Neural cell (in vitro differentiated cells): ENCODE measurements at regions not wholly inside any gene's neighbourhood (a gene's known extent, or its start where the extent isn't known, plus 50 kb on each side); places are given as distances from the start of the nearest gene placed in this dataset.

Experiments
- H2AFZ ChIP-seq: fragments of 200-600, 300-800 bp; sonication (generic), shearing (Covaris generic); 2 replicates; pipeline ENCODE4 v1.6.0; 2014; ENCODE audit warnings: low read depth, mild to moderate bottlenecking, antibody characterized with exemption, low read length, moderate library complexity
- H3F3A ChIP-seq: fragments of 200-600 bp; shearing (Covaris generic); 2 replicates; pipeline ENCODE4 v1.6.1; 2016; ENCODE audit warnings: mild to moderate bottlenecking, moderate library complexity, mixed read lengths, antibody characterized with exemption, low read length; ENCODE audit not compliant: insufficient read depth, poor library complexity, severe bottlenecking
- H3K27ac ChIP-seq: fragments of 200-600, 300-800 bp; sonication (generic), shearing (Covaris generic); 2 replicates; pipeline ENCODE4 v1.5.1; 2014; ENCODE audit warnings: mild to moderate bottlenecking, low read length, moderate library complexity
- H3K27me3 ChIP-seq: fragments of 300-800, 200-600 bp; sonication (generic), shearing (Covaris generic); 2 replicates; pipeline ENCODE4 v1.6.0; 2014; ENCODE audit warnings: mild to moderate bottlenecking, low read depth, low read length, moderate library complexity; ENCODE audit not compliant: insufficient read depth
- H3K36me3 ChIP-seq: fragments of 300-800, 200-600 bp; sonication (generic), shearing (Covaris generic); 2 replicates; pipeline ENCODE4 v1.5.1; 2014; ENCODE audit warnings: mild to moderate bottlenecking, antibody characterized with exemption, low read length, moderate library complexity; ENCODE audit not compliant: insufficient read depth
- H3K4me2 ChIP-seq: fragments of 300-800, 200-600 bp; sonication (generic), shearing (Covaris generic); 2 replicates; pipeline ENCODE4 v1.6.0; 2014; ENCODE audit warnings: mild to moderate bottlenecking, low read length
- H3K4me3 ChIP-seq: fragments of 300-800, 200-600 bp; sonication (generic), shearing (Covaris generic); 2 replicates; pipeline ENCODE4 v1.5.1; 2014; ENCODE audit warnings: mild to moderate bottlenecking, low read length, moderate library complexity
- H3K79me2 ChIP-seq: fragments of 200-600 bp; shearing (Covaris generic); replicated peaks from 2 replicates; pipeline ENCODE4 v1.6.0; 2014; ENCODE audit warnings: mild to moderate bottlenecking, low read length, moderate library complexity; ENCODE audit not compliant: insufficient read depth
- H3K9ac ChIP-seq: fragments of 300-800, 200-600 bp; sonication (generic), shearing (Covaris generic); 2 replicates; pipeline ENCODE4 v1.6.1; 2016; ENCODE audit warnings: mild to moderate bottlenecking, low read length, mixed read lengths
- H3K9me2 ChIP-seq: fragments of 200-600 bp; shearing (Covaris generic); 2 replicates; pipeline ENCODE4 v1.6.1; 2016; ENCODE audit warnings: mild to moderate bottlenecking, low read length, mixed read lengths; ENCODE audit not compliant: insufficient read depth
- H3K9me3 ChIP-seq: fragments of 200-600, 300-800 bp; sonication (generic), shearing (Covaris generic); 2 replicates; pipeline ENCODE4 v1.6.1; 2016; ENCODE audit warnings: mild to moderate bottlenecking, mixed run types, low read length, moderate library complexity, mixed read lengths
- H4K20me1 ChIP-seq: fragments of 200-600 bp; shearing (Covaris generic); 2 replicates; pipeline ENCODE4 v1.6.1; 2016; ENCODE audit warnings: mild to moderate bottlenecking, mixed run types; ENCODE audit not compliant: insufficient read depth
- EP300 ChIP-seq: fragments of 450-650 bp; conservative IDR thresholded peaks from 2 replicates; pipeline ENCODE4 v1.6.1; 2014; ENCODE audit warnings: antibody characterized with exemption, mild to moderate bottlenecking, moderate library complexity; ENCODE audit not compliant: poor library complexity, severe bottlenecking
- EZH2 ChIP-seq: fragments of 200-600, 300-800 bp; shearing (Covaris generic), sonication (generic); IDR thresholded peaks from 2 replicates; pipeline ENCODE4 v1.6.1; 2014; ENCODE audit warnings: antibody characterized with exemption, low read length, borderline replicate concordance, mild to moderate bottlenecking; ENCODE audit not compliant: insufficient read depth, poor library complexity, severe bottlenecking
- MXI1 ChIP-seq: fragments of 450-650 bp; conservative IDR thresholded peaks from 2 replicates; pipeline ENCODE4 v1.6.1; 2014; ENCODE audit warnings: antibody characterized with exemption, mild to moderate bottlenecking; ENCODE audit not compliant: poor library complexity, severe bottlenecking
- POLR2AphosphoS5 ChIP-seq: IDR thresholded peaks from 2 replicates; pipeline ENCODE4 v1.6.1; 2012
- RAD21 ChIP-seq: fragments of 450-650 bp; conservative IDR thresholded peaks from 2 replicates; pipeline ENCODE4 v1.6.1; 2014; ENCODE audit warnings: antibody characterized with exemption, mild to moderate bottlenecking, moderate library complexity
- SMC3 ChIP-seq: fragments of 450-650 bp; conservative IDR thresholded peaks from 2 replicates; pipeline ENCODE4 v1.6.1; 2014; ENCODE audit warnings: antibody characterized with exemption, mild to moderate bottlenecking, moderate library complexity; ENCODE audit not compliant: poor library complexity
- TAF1 ChIP-seq: IDR thresholded peaks from 2 replicates; pipeline ENCODE4 v1.6.1; 2012; ENCODE audit warnings: low read depth
- TF ChIP-seq, protein P1 (sequence below): fragments of 450-650 bp; IDR thresholded peaks from 2 replicates; pipeline ENCODE4 v1.5.1; 2014; ENCODE audit warnings: antibody characterized with exemption, mild to moderate bottlenecking, moderate library complexity; ENCODE audit not compliant: poor library complexity, severe bottlenecking
- TF ChIP-seq, protein P2 (sequence below): IDR thresholded peaks from 2 replicates; pipeline ENCODE4 v1.6.1; 2012; ENCODE audit warnings: borderline replicate concordance

DNA sequence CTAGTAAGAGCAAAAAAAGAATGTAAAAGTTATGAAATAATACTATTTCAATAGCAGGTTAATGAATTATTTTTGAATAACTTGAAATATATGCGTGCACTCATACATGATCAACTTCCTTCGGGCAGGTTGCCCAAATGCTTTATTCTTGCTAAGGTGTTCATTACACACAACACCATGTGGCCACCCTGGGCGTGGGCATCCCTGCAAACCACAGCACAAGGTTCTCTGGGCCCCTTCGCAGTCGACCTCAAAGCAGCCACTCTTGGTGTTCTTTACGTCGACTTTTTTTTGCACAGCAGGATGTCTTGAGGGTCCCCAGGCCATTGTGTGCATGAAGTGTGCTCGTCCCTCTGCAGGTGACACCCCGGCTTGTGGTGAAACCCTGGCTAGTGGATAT is 300.7 kb upstream of the PITRM1 start:
- Histone ChIP-seq H3K36me3 (no peaks in the 10 kb centered on the region), H3K9me2 (no peaks in the 10 kb centered on the region), H3K9ac (no peak overlapping the region), H4K20me1 (no peaks in the 10 kb centered on the region), H2AFZ (no peak overlapping the region), H3K9me3 (no peaks in the 10 kb centered on the region), H3K4me2 (no peak overlapping the region), H3F3A (no peaks in the 10 kb centered on the region), H3K4me3 (no peak overlapping the region), H3K79me2 (no peaks in the 10 kb centered on the region), H3K27ac (no peak overlapping the region), H3K27me3 (no peaks in the 10 kb centered on the region)
- TF ChIP-seq, protein P1, sequence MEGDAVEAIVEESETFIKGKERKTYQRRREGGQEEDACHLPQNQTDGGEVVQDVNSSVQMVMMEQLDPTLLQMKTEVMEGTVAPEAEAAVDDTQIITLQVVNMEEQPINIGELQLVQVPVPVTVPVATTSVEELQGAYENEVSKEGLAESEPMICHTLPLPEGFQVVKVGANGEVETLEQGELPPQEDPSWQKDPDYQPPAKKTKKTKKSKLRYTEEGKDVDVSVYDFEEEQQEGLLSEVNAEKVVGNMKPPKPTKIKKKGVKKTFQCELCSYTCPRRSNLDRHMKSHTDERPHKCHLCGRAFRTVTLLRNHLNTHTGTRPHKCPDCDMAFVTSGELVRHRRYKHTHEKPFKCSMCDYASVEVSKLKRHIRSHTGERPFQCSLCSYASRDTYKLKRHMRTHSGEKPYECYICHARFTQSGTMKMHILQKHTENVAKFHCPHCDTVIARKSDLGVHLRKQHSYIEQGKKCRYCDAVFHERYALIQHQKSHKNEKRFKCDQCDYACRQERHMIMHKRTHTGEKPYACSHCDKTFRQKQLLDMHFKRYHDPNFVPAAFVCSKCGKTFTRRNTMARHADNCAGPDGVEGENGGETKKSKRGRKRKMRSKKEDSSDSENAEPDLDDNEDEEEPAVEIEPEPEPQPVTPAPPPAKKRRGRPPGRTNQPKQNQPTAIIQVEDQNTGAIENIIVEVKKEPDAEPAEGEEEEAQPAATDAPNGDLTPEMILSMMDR: no peak
- no peak for TF ChIP-seq EZH2
- TF ChIP-seq, protein P2, sequence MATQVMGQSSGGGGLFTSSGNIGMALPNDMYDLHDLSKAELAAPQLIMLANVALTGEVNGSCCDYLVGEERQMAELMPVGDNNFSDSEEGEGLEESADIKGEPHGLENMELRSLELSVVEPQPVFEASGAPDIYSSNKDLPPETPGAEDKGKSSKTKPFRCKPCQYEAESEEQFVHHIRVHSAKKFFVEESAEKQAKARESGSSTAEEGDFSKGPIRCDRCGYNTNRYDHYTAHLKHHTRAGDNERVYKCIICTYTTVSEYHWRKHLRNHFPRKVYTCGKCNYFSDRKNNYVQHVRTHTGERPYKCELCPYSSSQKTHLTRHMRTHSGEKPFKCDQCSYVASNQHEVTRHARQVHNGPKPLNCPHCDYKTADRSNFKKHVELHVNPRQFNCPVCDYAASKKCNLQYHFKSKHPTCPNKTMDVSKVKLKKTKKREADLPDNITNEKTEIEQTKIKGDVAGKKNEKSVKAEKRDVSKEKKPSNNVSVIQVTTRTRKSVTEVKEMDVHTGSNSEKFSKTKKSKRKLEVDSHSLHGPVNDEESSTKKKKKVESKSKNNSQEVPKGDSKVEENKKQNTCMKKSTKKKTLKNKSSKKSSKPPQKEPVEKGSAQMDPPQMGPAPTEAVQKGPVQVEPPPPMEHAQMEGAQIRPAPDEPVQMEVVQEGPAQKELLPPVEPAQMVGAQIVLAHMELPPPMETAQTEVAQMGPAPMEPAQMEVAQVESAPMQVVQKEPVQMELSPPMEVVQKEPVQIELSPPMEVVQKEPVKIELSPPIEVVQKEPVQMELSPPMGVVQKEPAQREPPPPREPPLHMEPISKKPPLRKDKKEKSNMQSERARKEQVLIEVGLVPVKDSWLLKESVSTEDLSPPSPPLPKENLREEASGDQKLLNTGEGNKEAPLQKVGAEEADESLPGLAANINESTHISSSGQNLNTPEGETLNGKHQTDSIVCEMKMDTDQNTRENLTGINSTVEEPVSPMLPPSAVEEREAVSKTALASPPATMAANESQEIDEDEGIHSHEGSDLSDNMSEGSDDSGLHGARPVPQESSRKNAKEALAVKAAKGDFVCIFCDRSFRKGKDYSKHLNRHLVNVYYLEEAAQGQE: no peak
- no peak for TF ChIP-seq EP300
- no peak for TF ChIP-seq POLR2AphosphoS5
- no peak for TF ChIP-seq RAD21
- TF ChIP-seq MXI1: no peak
- TF ChIP-seq SMC3: no peak
- no peak for TF ChIP-seq TAF1

DNA sequence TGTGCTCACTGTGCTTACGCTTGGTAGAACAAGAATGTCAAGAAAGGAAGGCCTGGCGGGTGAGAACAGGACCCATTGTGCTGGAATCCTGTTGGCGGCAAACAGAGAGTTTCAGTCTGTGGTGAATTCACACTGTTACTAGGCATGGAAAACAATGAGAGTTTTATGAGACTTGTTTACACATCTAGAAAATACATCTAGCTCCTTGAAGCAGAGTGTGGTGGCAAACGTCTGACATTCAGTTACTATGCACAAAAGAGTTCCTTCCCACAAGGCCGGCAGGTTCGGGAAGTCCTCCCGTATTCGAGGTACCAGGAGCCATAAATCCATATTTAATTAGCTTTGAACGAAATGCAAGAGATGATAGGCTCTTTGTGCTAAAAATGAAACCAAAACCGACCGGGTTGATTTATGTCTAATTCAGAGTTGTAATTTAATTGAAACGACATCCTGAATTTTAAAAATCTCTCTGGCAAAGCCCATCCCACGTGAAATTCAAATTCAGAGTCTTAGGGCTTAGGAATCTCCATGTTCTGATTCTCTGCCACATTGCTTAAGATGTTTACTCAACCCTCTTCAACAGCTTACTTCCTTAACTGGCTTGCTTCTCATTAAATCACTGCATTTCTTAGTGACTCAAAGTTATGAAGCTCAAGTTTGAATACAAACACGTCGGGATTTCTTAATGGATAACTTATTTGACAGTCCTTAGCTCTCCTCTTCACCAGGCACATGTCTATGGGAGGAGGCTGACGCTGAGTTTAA is 299.9 kb upstream of the PITRM1 start:
- H3F3A ChIP-seq: no peaks in the 10 kb centered on the region
- H3K4me3 ChIP-seq: no peak overlapping the region
- no peaks in the 10 kb centered on the region for H3K79me2 ChIP-seq
- H3K9me2 ChIP-seq: no peaks in the 10 kb centered on the region
- no peaks in the 10 kb centered on the region for H4K20me1 ChIP-seq
- H3K9ac ChIP-seq: no peak overlapping the region
- TF ChIP-seq, protein P2: no peak
- no peak for TF ChIP-seq EP300
- no peak for TF ChIP-seq RAD21
- TF ChIP-seq POLR2AphosphoS5: no peak
- no peak for TF ChIP-seq EZH2
- no peak for TF ChIP-seq TAF1
- TF ChIP-seq MXI1: no peak
- TF ChIP-seq, protein P1: no peak
- no peak for TF ChIP-seq SMC3
- no peaks in the 10 kb centered on the region for H3K9me3 ChIP-seq
- no peak overlapping the region for H3K4me2 ChIP-seq
- no peak overlapping the region for H3K27ac ChIP-seq
- H3K27me3 ChIP-seq: no peaks in the 10 kb centered on the region
- H2AFZ ChIP-seq: no peak overlapping the region
- no peaks in the 10 kb centered on the region for H3K36me3 ChIP-seq
